ENCODE measurements at regions not wholly inside any gene's neighbourhood (a gene's known extent, or its start where the extent isn't known, plus 50 kb on each side); places are given as distances from the start of the nearest gene placed in this dataset.

DNA sequence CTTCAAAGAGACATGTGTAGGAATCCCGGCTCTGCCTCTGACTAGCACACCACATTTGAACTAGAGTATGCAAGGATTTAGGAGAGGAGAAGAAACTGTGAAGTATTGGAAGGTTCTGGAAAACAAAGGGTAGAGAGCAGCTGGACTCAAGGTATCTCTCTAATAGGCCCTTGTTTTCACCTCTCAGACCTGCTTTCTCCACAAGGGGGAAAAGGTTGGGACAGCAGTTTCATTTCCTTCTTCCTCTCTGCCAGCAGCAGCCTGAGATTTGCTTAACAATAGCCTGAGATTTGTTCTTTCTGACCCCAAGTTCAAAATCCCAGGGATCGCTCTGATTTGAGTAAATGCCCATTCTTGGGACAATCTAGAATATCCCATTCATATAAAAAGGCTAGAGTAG, 430.6 kb upstream of the MCTP2 start:
- TF ChIP-seq POLR2A (IDR thresholded peaks at IDR 0.05) = no peak
- TF ChIP-seq, protein P1, sequence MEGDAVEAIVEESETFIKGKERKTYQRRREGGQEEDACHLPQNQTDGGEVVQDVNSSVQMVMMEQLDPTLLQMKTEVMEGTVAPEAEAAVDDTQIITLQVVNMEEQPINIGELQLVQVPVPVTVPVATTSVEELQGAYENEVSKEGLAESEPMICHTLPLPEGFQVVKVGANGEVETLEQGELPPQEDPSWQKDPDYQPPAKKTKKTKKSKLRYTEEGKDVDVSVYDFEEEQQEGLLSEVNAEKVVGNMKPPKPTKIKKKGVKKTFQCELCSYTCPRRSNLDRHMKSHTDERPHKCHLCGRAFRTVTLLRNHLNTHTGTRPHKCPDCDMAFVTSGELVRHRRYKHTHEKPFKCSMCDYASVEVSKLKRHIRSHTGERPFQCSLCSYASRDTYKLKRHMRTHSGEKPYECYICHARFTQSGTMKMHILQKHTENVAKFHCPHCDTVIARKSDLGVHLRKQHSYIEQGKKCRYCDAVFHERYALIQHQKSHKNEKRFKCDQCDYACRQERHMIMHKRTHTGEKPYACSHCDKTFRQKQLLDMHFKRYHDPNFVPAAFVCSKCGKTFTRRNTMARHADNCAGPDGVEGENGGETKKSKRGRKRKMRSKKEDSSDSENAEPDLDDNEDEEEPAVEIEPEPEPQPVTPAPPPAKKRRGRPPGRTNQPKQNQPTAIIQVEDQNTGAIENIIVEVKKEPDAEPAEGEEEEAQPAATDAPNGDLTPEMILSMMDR (IDR thresholded peaks at IDR 0.05) = no peak
- no peak for TF ChIP-seq POLR2AphosphoS5 (IDR thresholded peaks at IDR 0.05)
- no peak for TF ChIP-seq EP300 (IDR thresholded peaks at IDR 0.05; ENCODE audit: low read depth)
